ENCODE measurements at regions not wholly inside any gene's neighbourhood (a gene's known extent, or its start where the extent isn't known, plus 50 kb on each side); places are given as distances from the start of the nearest gene placed in this dataset.

GRCh38 chr9:99731950-99732349 lies 89.7 kb upstream of the NR4A3 start (continued):
- no peak for TF ChIP-seq SUZ12 (IDR thresholded peaks at IDR 0.05; ENCODE audit: low read length)

- ChIA-PET POLR2A (ENCODE audit: partially characterized antibody) (no interaction called here), CTCF (ENCODE audit: partially characterized antibody) (interaction anchor here (1.2 kb wide), 1 partner anchor 242 kb away, joined by 3 read pairs; no protein-coding TSS in a partner anchor)
- Histone ChIP-seq H3K4me2 (ENCODE audit: insufficient read depth in 1 of 2, low read depth in 2 of 2, low read length in 2 of 2) (no peak overlapping the region), H4K8ac (ENCODE audit: extremely low read depth, insufficient read depth, low read length) (no peak overlapping the region), H3K36me3 (ENCODE audit: control insufficient read depth in 2 of 4, insufficient read depth in 4 of 4, low read length in 3 of 4) (no peaks in the 10 kb centered on the region), H3K27me3 (replicated peaks in 1 of 4; ENCODE audit: control insufficient read depth in 3 of 4, extremely low read depth in 1 of 4, insufficient read depth in 3 of 4, low read length in 3 of 4) (no peaks in the 10 kb centered on the region), H3K4me3 (ENCODE audit: extremely low read depth in 1 of 4, insufficient read depth in 2 of 4, low read depth in 3 of 4, low read length in 4 of 4) (no peak overlapping the region), H3K56ac (replicated peaks; ENCODE audit: insufficient read length, low read depth, low read length) (no peak overlapping the region), H3K79me1 (ENCODE audit: low read depth, low read length) (no peaks in the 10 kb centered on the region), H2BK120ac (replicated peaks; ENCODE audit: low read depth, low read length) (no peak overlapping the region), H4K5ac (ENCODE audit: insufficient read length, low read depth, low read length) (no peak overlapping the region), H3K9ac (replicated peaks in 1 of 4; ENCODE audit: extremely low read depth in 1 of 4, low read depth in 3 of 4, low read length in 3 of 4) (no peak overlapping the region), H2BK15ac (ENCODE audit: low read length) (no peak overlapping the region), H3K23me2 (ENCODE audit: low read depth, low read length) (no peaks in the 10 kb centered on the region; the same call in 1 of the 2 replicates), H3K23ac (ENCODE audit: insufficient read length) (no peak overlapping the region), H2BK12ac (ENCODE audit: low read depth, low read length) (no peak overlapping the region), H3K18ac (ENCODE audit: extremely low read depth, low read length) (no peak overlapping the region), H4K20me1 (replicated peaks in 1 of 2; ENCODE audit: control insufficient read depth in 1 of 2, insufficient read depth in 2 of 2, low read length in 2 of 2) (no peaks in the 10 kb centered on the region), H3K4ac (replicated peaks; ENCODE audit: insufficient read length, low read depth, low read length) (no peak overlapping the region), H4K91ac (replicated peaks; ENCODE audit: insufficient read length, low read length) (no peak overlapping the region), H2AFZ (ENCODE audit: low read length) (no peak overlapping the region), H2AK5ac (ENCODE audit: low read depth, low read length) (no peak overlapping the region), H3K27ac (ENCODE audit: low read depth, low read length) (no peak overlapping the region), H2BK20ac (ENCODE audit: low read length) (no peak overlapping the region), H3K9me3 (ENCODE audit: insufficient read depth in 2 of 2, low read depth in 1 of 2, low read length in 1 of 2) (no peaks in the 10 kb centered on the region), H3K14ac (ENCODE audit: insufficient read length) (no peak overlapping the region), H3K4me1 (replicated peaks in 1 of 4; ENCODE audit: control insufficient read depth in 3 of 4, insufficient read depth in 4 of 4, low read length in 3 of 4) (no peaks in the 10 kb centered on the region), H2BK5ac (ENCODE audit: low read depth, low read length) (no peak overlapping the region), H3K79me2 (ENCODE audit: control insufficient read depth in 1 of 2, insufficient read depth in 2 of 2, low read length in 2 of 2) (no peaks in the 10 kb centered on the region)
- FAIRE-seq (no peak), DNase-seq (ENCODE audit: low read depth in 1 of 2, low spot score in 2 of 2) (no peak)
- WGBS, 2 experiments (ENCODE audit: extremely low coverage in 1 of 2, insufficient coverage in 1 of 2, insufficient read length in 1 of 2, insufficient replicate concordance in 2 of 2, low coverage in 1 of 2, low lambda C conversion rate in 2 of 2, missing lambda C conversion rate in 1 of 2), result 88% methylated on average over 5 of the region's 5 CpGs; no CpG with 5 or more reads in 1 of the 2 experiments
- no peak for TF ChIP-seq BACH1 (IDR thresholded peaks at IDR 0.05; ENCODE audit: low read length)
Observed at GRCh38 chr9:99732715-99733114, 89.0 kb upstream of the NR4A3 start.
